C4-2B (cell line): ENCODE measurements at regions not wholly inside any gene's neighbourhood (a gene's known extent, or its start where the extent isn't known, plus 50 kb on each side); places are given as distances from the start of the nearest gene placed in this dataset.

Experiments used
- ZFX ChIP-seq: fragments of 450-650 bp; IDR thresholded peaks from 2 replicates; pipeline ENCODE4 v1.6.1; 2017
- TF ChIP-seq, protein P1 (sequence below): fragments of 450-650 bp; conservative IDR thresholded peaks from 2 replicates; pipeline ENCODE4 v1.5.1; 2017; ENCODE audit warnings: mild to moderate bottlenecking

DNA sequence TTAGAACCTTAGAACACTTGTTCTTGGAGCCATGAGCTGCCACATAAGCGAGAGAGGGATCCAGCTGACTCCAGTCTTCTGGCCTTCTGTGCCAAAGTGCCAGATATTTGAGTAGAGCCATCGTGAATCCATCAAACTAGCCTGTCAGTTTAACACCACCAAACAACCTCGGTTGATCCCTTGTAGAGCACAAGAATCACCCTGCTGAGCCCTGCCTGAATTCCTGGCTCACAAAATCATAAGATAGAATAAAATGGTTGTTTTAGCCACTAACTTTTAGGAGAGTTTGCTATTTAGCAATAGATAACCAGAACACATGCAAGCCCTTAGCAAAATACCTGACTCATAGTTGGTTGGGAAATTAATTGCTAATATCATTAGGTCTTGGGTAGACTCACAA lies 407.6 kb upstream of the PROK2 start:
- TF ChIP-seq, protein P1, sequence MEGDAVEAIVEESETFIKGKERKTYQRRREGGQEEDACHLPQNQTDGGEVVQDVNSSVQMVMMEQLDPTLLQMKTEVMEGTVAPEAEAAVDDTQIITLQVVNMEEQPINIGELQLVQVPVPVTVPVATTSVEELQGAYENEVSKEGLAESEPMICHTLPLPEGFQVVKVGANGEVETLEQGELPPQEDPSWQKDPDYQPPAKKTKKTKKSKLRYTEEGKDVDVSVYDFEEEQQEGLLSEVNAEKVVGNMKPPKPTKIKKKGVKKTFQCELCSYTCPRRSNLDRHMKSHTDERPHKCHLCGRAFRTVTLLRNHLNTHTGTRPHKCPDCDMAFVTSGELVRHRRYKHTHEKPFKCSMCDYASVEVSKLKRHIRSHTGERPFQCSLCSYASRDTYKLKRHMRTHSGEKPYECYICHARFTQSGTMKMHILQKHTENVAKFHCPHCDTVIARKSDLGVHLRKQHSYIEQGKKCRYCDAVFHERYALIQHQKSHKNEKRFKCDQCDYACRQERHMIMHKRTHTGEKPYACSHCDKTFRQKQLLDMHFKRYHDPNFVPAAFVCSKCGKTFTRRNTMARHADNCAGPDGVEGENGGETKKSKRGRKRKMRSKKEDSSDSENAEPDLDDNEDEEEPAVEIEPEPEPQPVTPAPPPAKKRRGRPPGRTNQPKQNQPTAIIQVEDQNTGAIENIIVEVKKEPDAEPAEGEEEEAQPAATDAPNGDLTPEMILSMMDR: no peak
- no peak for TF ChIP-seq ZFX
